Astrocyte of the hippocampus (primary cell): ENCODE measurements at regions not wholly inside any gene's neighbourhood (a gene's known extent, or its start where the extent isn't known, plus 50 kb on each side); places are given as distances from the start of the nearest gene placed in this dataset.

ENCODE experiments used
- DNase-seq: peaks from one replicate; pipeline ENCODE4 v3.0.0; 2011; ENCODE audit warnings: low read depth, low spot score

DNA sequence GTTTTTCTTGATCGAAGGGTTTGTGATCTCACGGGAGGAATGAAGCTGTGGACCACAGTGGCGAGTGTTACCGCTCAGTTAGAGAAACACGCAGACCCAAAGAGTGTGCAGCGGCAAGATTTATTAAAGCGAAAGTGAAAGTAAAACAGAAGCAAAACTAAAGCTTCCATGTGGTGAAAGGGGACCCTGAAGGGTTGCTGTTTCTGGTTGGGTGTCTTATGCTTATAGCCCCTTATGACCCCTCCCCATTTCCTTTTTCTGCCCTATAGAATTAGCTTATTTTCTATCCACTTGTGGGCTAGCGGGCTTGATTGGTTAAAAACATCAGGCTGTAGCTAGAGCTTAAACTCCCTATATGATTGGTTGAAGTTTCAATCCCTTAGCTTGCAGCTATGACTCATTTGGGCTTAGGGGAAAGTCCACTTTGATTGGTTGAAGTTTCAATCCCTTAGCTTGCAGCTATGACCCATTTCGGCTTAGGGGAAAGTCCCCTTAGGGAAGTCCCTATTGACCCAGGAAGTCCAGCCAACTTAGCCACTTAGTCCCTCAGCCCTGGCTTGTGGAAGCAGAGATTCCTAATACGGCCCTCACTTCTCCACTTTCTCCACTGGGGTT, 171.2 kb upstream of the NWD2 start:
- DNase-seq: no peak

DNA sequence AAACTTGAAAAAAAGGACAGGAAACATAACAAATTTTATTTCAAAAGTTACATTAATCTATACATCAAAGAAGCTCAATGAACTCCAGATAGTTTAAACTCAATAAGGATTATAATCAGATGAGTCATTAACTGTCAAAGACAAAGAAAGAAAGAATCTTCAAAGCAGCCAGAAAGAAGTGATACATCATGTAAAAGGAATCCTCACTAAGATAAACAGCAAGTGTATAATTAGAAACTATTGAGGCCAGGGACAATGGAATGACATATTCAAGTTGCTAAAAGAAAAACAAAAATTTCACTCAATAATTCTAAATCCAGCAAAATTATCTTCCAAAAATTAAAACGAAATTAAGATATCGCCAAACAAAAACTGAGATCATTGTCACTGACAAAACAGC, 161.6 kb upstream of the NWD2 start:
- DNase-seq: no peak

DNA sequence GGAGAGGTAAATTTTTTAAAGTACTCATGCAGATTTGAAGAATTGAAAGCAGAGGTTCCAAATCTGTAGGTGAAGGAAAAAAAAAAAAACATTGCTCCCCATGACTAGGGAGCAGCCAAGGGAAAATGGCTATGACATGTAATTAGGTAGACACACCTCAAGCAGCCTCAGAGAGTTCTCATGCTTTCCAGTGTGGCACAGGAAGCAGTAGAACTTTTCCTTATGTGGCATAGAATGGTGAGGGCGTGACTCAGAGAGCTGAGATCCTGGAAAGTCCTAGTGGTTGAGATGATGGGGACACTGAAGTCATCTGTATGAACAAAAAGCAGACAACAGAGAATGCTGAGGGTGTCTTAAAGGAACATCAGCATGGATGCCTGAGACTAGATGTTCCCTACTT, 148.6 kb upstream of the NWD2 start:
- DNase-seq: no peak

DNA sequence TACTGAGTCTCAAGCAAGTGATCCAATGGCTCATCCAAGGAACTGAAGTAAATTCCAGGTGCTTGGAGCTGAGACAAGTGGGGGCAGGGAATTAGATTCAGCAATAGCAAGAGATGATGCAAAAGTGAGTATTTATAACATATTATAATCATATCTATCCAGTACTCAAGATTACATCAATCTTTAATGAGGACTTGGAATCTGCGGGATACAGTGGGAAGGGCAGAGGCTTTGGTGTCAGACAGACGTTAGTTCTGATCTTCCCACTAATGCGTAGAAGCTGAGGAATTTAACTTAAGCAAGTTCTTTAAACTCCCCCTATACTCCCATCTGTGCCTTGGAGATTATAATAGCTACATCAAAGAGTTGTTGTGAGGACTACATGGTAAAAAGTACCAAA, 143.4 kb upstream of the NWD2 start:
- DNase-seq: no peak

DNA sequence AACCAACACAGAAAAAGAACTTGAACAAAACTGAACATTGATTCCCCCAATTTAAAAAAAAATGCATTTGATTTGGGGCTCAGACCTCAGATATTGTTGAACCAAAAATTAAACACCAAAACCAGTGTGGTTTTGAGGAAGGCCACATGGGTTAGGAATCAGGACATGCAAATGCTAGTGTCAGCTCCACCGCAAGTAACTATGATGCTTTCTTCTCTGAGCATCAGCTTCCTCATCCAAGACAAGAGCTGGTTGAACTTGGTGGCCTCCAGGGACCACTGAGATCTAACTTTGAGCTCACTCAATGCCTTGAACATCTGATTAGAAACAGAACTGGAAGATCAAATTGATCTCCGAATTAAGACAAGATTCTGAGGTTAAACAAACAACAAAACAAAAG, 142.9 kb upstream of the NWD2 start:
- no peak for DNase-seq

DNA sequence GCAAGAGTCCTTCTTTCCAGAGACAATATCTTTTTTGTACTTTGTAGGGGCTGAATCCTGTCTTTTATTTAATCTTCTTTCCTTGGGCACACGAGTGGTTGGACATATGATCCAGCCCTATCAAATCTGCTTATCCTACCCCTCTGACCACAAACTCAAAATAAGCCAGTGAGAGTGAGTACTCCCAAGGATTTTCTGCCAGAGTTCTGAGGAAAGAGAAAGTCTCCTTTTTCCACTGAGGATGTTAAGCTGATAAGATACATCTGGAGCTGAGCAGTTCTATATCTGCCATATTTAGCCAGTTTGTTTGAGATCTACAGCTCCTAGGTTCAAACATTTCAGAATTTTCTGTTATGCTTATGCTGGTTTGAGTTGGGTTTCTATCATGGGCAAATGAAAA, 134.8 kb upstream of the NWD2 start:
- DNase-seq: no peak

DNA sequence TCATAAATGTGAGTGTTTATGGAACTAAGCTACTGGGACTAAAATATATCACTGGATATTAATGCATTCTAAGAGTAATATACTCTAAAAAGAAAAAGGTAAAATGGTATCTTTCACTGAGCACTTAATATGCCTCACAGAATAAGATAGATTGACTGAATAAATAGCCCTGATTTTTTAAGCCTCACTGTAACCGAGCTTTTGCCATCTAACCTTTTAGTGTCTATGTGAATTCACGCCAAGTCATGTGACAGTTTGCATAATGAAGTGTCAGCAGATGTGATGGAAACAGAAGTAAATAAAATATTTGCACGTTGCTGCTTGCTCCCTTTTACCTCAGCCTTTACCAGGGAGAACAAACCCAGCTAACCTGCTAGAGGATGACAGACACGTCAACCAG, 119.7 kb upstream of the NWD2 start:
- no peak for DNase-seq

DNA sequence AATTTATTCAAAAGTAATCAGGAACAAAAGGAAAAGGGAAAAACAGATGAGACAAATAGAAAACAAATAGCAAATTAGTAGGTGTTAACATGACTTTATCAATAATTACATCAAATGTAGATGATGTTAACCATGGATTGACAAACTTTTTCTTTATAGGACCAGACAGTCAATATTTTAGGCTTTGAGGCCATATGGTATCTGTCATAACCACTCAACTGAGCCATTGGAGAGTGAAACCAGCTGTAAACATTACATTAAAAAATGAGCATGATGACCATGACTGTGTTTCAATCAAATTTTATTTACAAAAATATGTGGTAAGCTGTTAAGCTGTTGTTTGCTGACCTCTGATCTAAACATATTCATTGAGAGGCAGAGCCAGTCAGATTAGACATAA, 118.5 kb upstream of the NWD2 start:
- DNase-seq: no peak

DNA sequence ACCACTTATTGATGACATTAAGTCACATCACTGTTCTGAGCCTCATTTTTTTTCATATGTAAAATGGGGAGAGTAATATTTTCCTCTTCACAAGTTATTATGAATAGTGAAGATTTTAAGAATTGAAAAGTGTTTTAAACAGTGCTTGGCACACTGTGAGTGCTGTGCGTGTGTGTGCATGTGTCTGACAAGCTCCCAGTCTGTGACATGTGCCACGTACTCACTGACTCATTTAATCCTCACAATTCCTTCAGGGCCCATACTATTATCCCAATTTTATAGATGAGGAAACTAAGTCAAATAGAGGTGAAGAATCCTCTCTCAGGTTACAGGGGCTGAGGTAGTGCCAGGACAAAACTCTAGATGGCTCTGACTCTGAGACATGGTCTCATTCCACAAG, 114.1 kb upstream of the NWD2 start:
- DNase-seq: no peak

DNA sequence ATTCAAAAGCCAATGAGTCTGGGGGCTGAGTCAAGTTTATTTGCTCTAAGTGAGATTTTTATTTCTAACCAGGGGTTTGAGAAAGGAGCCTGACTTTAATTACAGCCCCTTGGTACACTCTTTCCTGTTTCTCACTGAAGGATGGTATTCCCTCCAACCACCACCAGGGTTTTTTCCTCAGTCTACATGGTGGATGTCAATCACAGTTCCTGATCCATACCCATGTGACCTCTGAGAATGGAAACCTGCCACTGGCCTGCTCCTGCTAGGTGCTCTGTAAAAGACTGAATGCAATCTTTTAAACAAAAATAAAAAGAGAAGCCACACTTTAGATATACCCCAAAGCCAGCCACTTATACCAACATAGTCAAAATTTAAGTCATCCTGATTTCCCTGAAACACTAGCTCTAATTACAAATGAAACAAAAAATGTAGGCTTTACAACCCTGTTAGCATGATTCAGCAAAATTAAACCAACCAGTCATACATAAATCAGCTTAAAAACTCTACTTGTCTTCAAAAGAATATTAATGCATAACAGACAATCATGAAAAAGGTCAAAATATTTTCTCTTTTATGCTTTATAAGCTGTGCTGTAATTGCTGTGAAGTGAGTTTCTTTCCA, 112.1 kb upstream of the NWD2 start:
- DNase-seq: no peak

DNA sequence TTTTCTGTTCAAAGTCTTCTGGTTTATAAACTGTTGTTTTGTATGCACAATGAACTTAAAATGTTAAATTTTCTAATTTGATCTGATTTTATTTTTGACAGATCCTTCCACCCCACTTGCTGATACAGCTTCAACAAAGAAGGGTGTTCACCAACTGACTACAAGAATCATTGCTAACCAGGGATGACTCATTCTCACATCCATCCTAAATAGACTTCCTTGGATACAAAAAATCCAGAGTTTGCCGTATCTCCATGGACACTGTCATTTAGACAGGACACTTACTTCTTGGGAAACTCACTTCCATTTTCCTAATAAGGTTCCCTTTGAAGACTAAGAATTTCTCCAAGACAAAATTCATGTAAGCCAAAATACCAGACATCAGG, 111.6 kb upstream of the NWD2 start:
- no peak for DNase-seq

DNA sequence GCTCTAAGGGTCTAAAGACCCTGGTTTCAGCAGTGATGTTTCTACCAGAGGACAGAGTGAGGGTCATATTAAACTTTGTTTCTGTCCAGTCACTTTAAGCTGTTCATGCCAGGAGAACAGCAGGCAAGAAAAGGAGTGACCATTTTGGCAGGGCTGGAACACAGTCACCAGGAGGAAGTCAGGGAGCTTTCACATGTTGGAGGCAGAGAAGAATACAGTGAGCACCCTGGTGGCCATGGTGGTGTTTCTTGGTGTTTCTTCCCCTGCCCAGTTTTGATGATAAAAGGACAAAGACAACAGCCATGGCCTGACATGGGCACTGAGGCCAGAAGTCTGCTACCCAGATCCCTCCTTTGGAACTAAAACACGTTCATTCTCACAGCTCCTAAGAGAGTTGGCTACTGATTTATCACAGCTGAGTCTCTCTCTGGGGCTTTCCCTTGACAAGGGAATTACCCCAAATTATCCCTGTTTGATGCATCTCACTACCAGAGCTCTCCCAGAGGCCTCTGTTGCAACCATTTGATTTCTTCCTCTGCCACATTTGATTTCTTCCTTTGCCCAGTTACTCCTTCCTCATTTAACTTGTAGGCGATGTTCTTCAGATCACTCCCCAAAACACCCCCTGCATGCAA, 106.4 kb upstream of the NWD2 start:
- no peak for DNase-seq

DNA sequence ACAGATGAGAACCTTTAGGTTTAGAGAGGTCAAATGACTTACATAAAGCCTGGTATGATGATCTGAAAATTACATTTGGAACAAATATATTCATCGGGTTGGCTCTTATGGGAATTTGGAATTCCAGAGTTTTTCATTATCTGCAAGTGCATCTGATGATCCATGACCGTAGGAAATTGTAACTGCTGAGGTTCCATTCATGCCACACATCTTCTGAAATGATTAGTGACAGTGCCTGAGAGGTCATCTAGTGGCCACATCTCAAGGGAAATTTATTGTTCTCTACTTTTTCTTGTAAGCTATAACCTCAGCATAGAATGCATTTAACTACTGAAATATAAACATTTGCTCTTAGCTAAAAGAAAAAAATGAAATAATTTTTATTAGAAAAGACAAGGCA, 105.8 kb upstream of the NWD2 start:
- no peak for DNase-seq

DNA sequence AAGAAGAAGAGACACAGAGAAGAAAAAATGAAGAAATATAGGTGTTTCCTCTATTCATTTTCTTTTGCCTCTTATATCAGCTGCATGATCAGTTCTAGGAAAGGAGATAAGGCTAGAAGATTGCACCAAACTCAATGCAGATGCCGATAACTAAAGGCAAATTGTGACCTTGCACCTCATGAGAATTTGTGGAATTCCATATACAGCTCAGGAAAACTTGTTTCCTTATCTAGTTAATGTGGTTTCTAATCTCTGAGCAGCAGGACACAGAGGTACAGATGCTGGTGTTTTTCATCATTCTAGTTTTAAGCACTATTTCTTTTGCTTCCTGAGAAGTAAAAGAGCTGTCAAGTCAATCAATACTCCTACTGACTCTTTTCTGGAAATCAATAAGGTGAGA, 104.6 kb upstream of the NWD2 start:
- no peak for DNase-seq

DNA sequence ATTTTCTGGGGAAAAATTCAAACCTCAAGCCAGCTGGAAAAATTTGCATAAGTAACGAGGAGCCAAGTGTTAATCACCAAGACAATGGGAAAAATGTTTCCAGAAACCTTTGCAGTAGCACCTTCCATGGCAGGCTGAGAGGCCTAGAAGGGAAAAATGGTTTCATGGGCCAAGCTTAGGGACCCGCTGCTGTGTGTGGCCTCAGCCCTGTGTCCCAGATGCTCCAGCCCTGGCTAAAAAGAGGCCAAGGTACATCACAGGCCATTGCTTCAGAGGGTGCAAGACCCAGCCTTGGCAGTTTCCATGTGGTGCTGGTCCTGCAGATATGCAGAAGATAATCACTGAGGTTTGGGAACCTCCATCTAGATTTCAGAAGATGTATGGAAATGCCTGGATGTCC, 98.3 kb upstream of the NWD2 start:
- no peak for DNase-seq

DNA sequence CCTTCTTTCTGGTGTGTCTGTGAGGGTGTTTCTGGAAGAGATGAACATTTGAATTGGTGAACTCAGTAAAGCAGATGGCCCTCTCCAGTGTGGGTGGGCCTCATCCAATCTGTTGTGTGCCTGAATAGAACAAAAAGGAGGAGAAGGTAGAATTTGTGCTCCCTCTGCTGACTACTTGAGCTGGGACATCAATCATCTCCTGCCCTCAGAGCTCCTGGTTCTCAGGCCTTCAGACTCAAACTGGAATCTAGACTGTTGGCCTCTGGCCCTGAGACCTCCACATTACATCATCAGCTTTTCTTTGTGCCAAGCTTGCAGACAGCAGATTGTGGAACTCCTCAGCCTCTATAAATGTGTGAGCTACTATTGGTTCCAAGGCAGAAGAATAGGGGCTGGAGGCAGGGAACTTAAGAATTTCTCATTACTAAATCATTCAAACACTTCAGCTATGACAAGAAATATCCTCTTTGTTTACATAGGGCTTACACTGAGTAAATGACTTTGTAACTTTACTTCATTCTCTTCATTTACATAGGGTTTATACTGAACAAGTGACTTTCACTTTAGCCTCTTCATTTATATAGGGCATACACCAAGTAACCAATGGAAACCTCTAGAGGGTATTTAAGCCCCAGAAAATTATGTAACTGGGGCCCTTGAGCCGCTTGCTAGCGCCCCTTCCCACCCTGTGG, 86.9 kb upstream of the NWD2 start:
- peak; percentile 11 for DNase-seq

DNA sequence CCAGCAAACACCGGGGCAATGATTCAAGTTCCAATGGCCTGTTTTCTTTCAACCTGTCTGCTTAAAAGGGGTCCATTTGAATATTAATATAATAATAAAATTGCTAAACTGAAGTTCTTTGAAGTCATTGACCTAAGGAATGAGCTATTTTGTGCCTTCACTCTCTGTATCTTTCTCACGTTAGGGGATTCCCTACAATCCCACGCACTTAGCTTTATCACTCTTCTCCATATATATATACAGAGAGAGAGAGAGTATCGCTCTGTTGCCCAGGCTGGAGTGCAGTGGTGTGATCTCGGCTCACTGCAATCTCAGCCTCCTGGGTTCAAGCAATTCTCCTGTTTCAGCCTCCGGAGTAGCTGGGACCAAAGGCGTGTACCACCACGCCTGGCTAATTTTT, 83.9 kb upstream of the NWD2 start:
- DNase-seq: no peak

DNA sequence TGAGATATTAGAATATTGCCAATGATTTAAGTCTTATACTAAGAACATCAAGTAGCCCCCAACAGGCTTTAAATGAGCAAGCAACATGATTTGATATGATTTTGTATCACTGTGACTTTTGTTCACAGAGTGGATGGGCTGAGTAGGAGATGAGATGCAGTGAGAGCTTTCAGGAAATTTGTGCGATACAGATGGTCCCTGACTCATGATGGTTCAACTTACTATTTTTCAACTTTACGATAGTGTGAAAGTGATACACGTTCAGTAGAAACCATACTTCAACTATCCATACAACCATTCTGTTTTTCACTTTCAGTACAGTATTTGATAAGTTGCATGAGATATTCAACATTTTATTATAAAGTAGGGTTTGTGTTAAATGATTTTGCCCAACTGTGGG, 78.7 kb upstream of the NWD2 start:
- DNase-seq: no peak

DNA sequence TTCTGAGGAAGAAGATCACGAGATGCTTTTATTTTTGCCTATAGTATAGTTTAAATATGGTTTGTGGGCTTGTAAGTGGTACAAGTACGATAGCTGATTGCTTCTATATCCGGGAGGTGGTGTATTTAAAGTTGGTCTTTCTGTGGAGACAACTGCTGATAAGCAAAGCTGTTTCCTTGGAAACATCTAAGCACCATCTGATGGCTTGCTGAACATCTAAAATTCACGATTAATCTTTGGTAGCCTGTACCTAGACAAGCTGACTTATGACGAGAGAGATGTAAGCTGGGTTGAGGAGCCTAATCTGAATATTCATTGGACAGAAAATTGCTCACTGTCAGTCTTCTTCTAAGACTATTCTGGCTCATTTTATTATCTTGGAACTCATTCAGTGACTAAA, 74.6 kb upstream of the NWD2 start:
- no peak for DNase-seq

DNA sequence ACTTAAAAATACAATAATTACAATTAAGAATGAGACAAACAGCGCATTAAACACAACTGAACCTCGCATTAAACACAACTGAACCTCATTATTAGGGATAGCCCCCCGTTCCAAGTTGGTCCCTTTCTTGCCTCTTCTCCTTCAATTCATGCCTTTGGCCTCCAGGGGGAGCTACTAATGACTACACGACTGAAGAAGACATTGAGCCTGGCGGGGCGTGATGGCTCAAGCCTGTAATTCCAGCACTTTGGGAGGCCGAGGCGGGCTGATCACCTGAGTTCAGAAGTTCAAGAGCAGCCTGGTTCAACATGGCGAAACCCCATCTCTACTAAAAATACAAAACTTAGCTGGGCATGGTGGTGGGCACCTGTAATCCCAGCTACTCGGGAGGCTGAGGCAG, 56.4 kb upstream of the NWD2 start:
- no peak for DNase-seq
